Gastrocnemius medialis (tissue), 4 donors: ENCODE measurements at regions not wholly inside any gene's neighbourhood (a gene's known extent, or its start where the extent isn't known, plus 50 kb on each side); places are given as distances from the start of the nearest gene placed in this dataset.

ENCODE experiments used
- ATAC-seq, 2 donors: fragments of 150-250 bp; one replicate each; pipeline ENCODE4 v1.9.1; 2016
- DNase-seq, 2 donors: peaks; one replicate each; pipeline ENCODE4 v3.0.0-alpha.2; 2019
- H3K27ac ChIP-seq, 4 donors: fragments of 200-600 bp; sonication (generic); 1 replicate in 1 of 4; 2 replicates in 3 of 4; pipeline ENCODE4 v1.5.1; 2016 to 2018; ENCODE audit warnings: mild to moderate bottlenecking in 2 of 4, moderate library complexity in 1 of 4
- H3K27me3 ChIP-seq, 3 donors: fragments of 200-600 bp; sonication (generic) in 2 of 3; 1 replicate in 1 of 3; 2 replicates in 2 of 3; pipeline versions ENCODE4 v1.5.1 to v1.6.0; 2016 to 2019; ENCODE audit warnings: mild to moderate bottlenecking in 1 of 3, moderate library complexity in 1 of 3
- H3K36me3 ChIP-seq, 2 donors: fragments of 200-600 bp; sonication (generic) in 1 of 2; one replicate each; pipeline ENCODE4 v1.5.1; 2017 to 2018
- H3K4me1 ChIP-seq, 2 donors: fragments of 200-600 bp; sonication (generic) in 1 of 2; one replicate each; pipeline ENCODE4 v1.5.1; 2016 to 2017; ENCODE audit warnings: mild to moderate bottlenecking in 2 of 2
- H3K4me3 ChIP-seq, 4 donors: fragments of 200-600 bp; sonication (generic) in 3 of 4; 1 replicate in 1 of 4; 2 replicates in 3 of 4; pipeline ENCODE4 v1.5.1; 2016 to 2019; ENCODE audit warnings: mild to moderate bottlenecking in 2 of 4
- H3K9me3 ChIP-seq, 3 donors: fragments of 200-600 bp; sonication (generic) in 2 of 3; 1 replicate in 1 of 3; 2 replicates in 2 of 3; pipeline ENCODE4 v1.5.1; 2016 to 2019
- CTCF ChIP-seq, 5 experiments: fragments of 450-650 bp in 3 of 5; fragments of 200-600 bp in 2 of 5; sonication (generic) in 2 of 5; IDR thresholded peaks in 4 of 5; conservative IDR thresholded peaks in 1 of 5; 1 replicate in 4 of 5; 2 replicates in 1 of 5; pipeline ENCODE4 v1.5.1; 2016 to 2019; ENCODE audit warnings: antibody characterized with exemption in 5 of 5, mild to moderate bottlenecking in 3 of 5, moderate library complexity in 3 of 5
- POLR2A ChIP-seq, 2 donors: fragments of 450-650 bp; IDR thresholded peaks; one replicate each; pipeline ENCODE4 v1.6.1; 2017; ENCODE audit warnings: antibody characterized with exemption in 2 of 2, mild to moderate bottlenecking in 2 of 2, moderate library complexity in 2 of 2
- in situ Hi-C, 4 donors: fragments of 200-750 bp; cut with MboI; loops; one replicate each; pipeline versions ENCODE4 v1.15.0 to v1.8.0; 2017; ENCODE audit warnings: low sequenced_read_pairs in 4 of 4
- intact Hi-C: fragments of 100-400 bp; cut with DNase I; formaldehyde crosslinking; loops from one replicate; pipeline ENCODE4 v1.15.1; 2023; ENCODE audit warnings: low total_unique reads

- no peaks in the 10 kb centered on the region for H3K36me3 ChIP-seq
- in situ Hi-C loops (no loop called here), intact Hi-C loops (no loop called here)
- DNase-seq (no peak), ATAC-seq (no peak)
- TF ChIP-seq CTCF (IDR thresholded peaks at IDR 0.05 in 4 of 5, conservative IDR thresholded peaks at IDR 0.05 in 1 of 5): no peak
- no peak for TF ChIP-seq POLR2A (IDR thresholded peaks at IDR 0.05)
- H3K9me3 ChIP-seq: no peaks in the 10 kb centered on the region
- no peaks in the 10 kb centered on the region for H3K4me1 ChIP-seq
- no peak overlapping the region for H3K27ac ChIP-seq
- H3K4me3 ChIP-seq: no peak overlapping the region
- peaks cover 0 to 3% (median 0%) of the 10 kb centered on the region in 3 donors for H3K27me3 ChIP-seq
Observed at GRCh38 chr2:105556366-105556765, 157.5 kb upstream of the FHL2 start.

GRCh38 chr2:105554235-105554634 lies 155.4 kb upstream of the FHL2 start:
- Histone ChIP-seq H3K27me3 (peaks cover 0 to 3% (median 0%) of the 10 kb centered on the region in 3 donors), H3K9me3 (no peaks in the 10 kb centered on the region), H3K4me1 (no peaks in the 10 kb centered on the region), H3K27ac (no peak overlapping the region), H3K36me3 (no peaks in the 10 kb centered on the region), H3K4me3 (no peak overlapping the region)
- in situ Hi-C loops (no loop called here), intact Hi-C loops (no loop called here)
- no peak for TF ChIP-seq CTCF (IDR thresholded peaks at IDR 0.05 in 4 of 5, conservative IDR thresholded peaks at IDR 0.05 in 1 of 5)
- TF ChIP-seq POLR2A (IDR thresholded peaks at IDR 0.05): no peak
- ATAC-seq: no peak
- no peak for DNase-seq

- H3K4me3 ChIP-seq: no peak overlapping the region
- no peak for ATAC-seq
Observed at GRCh38 chr2:105553538-105554196, 154.8 kb upstream of the FHL2 start.

GRCh38 chr2:105546628-105546974 lies 147.8 kb upstream of the FHL2 start:
- Histone ChIP-seq H3K9me3 (no peaks in the 10 kb centered on the region), H3K4me3 (no peak overlapping the region), H3K36me3 (no peaks in the 10 kb centered on the region), H3K27me3 (no peaks in the 10 kb centered on the region), H3K4me1 (no peaks in the 10 kb centered on the region), H3K27ac (no peak overlapping the region)
- DNase-seq: no peak
- in situ Hi-C loops: no loop called here
- no peak for ATAC-seq
- intact Hi-C loops: no loop called here
- TF ChIP-seq POLR2A (IDR thresholded peaks at IDR 0.05) (no peak), CTCF (IDR thresholded peaks at IDR 0.05 in 4 of 5, conservative IDR thresholded peaks at IDR 0.05 in 1 of 5) (no peak)

More at GRCh38 chr2:105553538-105554196, 154.8 kb upstream of the FHL2 start:
- Histone ChIP-seq H3K4me1 (no peaks in the 10 kb centered on the region), H3K27me3 (peaks cover 0 to 3% (median 0%) of the 10 kb centered on the region in 3 donors), H3K27ac (no peak overlapping the region), H3K36me3 (no peaks in the 10 kb centered on the region), H3K9me3 (no peaks in the 10 kb centered on the region)
- DNase-seq: no peak
- TF ChIP-seq POLR2A (IDR thresholded peaks at IDR 0.05) (no peak), CTCF (IDR thresholded peaks at IDR 0.05 in 4 of 5, conservative IDR thresholded peaks at IDR 0.05 in 1 of 5) (no peak)
- in situ Hi-C loops (no loop called here), intact Hi-C loops (no loop called here)
